ENCODE measurements at regions not wholly inside any gene's neighbourhood (a gene's known extent, or its start where the extent isn't known, plus 50 kb on each side); places are given as distances from the start of the nearest gene placed in this dataset.

- no peak for TF ChIP-seq CTCF (IDR thresholded peaks at IDR 0.05; ENCODE audit: low read depth, low read length)
- H3K4me3 ChIP-seq (ENCODE audit: low read depth, low read length): no peak overlapping the region
Measured at GRCh38 chr6:122145246-122145645, 254.2 kb upstream of the HSF2 start.

- TF ChIP-seq CTCF (IDR thresholded peaks at IDR 0.05; ENCODE audit: low read depth, low read length): no peak
Measured at GRCh38 chr6:122145741-122146240, 253.7 kb upstream of the HSF2 start.

GRCh38 chr6:122147291-122147690, 252.2 kb upstream of the HSF2 start:
- H3K4me3 ChIP-seq (ENCODE audit: low read depth, low read length): no peak overlapping the region
- TF ChIP-seq CTCF (IDR thresholded peaks at IDR 0.05; ENCODE audit: low read depth, low read length): no peak

More at GRCh38 chr6:122145741-122146240, 253.7 kb upstream of the HSF2 start:
- H3K4me3 ChIP-seq (ENCODE audit: low read depth, low read length): no peak overlapping the region

- H3K4me3 ChIP-seq (ENCODE audit: low read depth, low read length): no peak overlapping the region
- TF ChIP-seq CTCF (IDR thresholded peaks at IDR 0.05; ENCODE audit: low read depth, low read length): no peak
Measured at GRCh38 chr6:122151066-122151465, 248.4 kb upstream of the HSF2 start.

DNA sequence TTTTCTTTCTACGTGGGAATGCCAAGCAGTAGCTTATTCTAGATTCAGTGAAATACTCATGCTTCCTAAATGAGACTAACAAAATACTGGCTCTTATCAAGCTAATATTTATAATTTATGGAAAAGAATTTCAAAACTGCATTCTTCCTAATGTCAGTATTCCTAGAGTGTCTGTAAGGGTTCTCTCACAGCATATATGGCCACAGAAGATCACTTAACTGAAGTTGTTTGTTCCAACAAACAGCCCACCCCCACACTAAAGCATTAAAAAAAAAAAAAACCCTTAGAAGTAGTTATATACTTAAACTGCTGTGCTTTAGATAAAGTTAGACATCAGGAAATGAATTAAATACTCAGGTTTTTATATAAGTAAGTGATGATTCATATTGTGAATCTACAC, 247.7 kb upstream of the HSF2 start:
- H3K4me3 ChIP-seq (ENCODE audit: low read depth, low read length): no peak overlapping the region
- TF ChIP-seq CTCF (IDR thresholded peaks at IDR 0.05; ENCODE audit: low read depth, low read length): no peak

GRCh38 chr6:122153557-122153956, 245.9 kb upstream of the HSF2 start:
- TF ChIP-seq CTCF (IDR thresholded peaks at IDR 0.05; ENCODE audit: low read depth, low read length): no peak
- H3K4me3 ChIP-seq (ENCODE audit: low read depth, low read length): no peak overlapping the region

DNA sequence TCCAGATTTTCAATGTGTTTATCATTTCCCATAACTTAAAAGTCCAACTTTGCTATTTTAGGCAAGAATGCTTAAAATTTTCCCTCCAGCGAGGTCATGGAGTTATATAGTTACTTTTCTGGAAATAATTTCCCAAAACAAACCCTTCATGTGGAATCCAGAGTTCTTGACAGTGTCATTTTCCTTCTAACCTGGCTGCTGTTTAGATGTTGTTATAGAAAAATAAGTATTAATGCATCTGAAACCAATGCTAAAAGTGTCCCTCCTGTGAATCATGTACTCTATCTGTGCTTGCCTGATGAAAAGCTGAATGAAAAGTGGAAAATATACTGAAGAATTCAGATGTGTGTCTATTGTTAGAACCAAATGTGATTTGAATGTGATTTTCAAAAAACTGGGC, 245.3 kb upstream of the HSF2 start:
- no peak for TF ChIP-seq CTCF (IDR thresholded peaks at IDR 0.05; ENCODE audit: low read depth, low read length)
- no peak overlapping the region for H3K4me3 ChIP-seq (ENCODE audit: low read depth, low read length)

Measured in WI38 (cell line).